Mesendoderm (in vitro differentiated cells): ENCODE measurements at regions not wholly inside any gene's neighbourhood (a gene's known extent, or its start where the extent isn't known, plus 50 kb on each side); places are given as distances from the start of the nearest gene placed in this dataset.

Experiments
- DNase-seq: peaks from one replicate; pipeline ENCODE4 v3.0.0; 2013
- H2AK5ac ChIP-seq: 2 replicates; pipeline ENCODE4 v1.6.1; 2013; ENCODE audit warnings: low read length, inconsistent platforms
- H2BK120ac ChIP-seq: 2 replicates; pipeline ENCODE4 v1.6.1; 2013; ENCODE audit warnings: low read depth, mild to moderate bottlenecking, low read length, moderate library complexity, mixed read lengths
- H2BK15ac ChIP-seq: replicated peaks from 2 replicates; pipeline ENCODE4 v1.6.1; 2013; ENCODE audit warnings: low read depth, mild to moderate bottlenecking, moderate library complexity
- H2BK5ac ChIP-seq: 2 replicates; pipeline ENCODE4 v1.6.1; 2013; ENCODE audit warnings: low read length, inconsistent platforms
- H3K18ac ChIP-seq: 2 replicates; pipeline ENCODE4 v1.6.1; 2013; ENCODE audit warnings: mild to moderate bottlenecking, low read length, mixed read lengths
- H3K23ac ChIP-seq: one replicate; pipeline ENCODE4 v1.6.1; 2013; ENCODE audit warnings: low read length
- H3K27ac ChIP-seq: 2 replicates; pipeline ENCODE4 v1.5.1; 2013; ENCODE audit warnings: low read depth, mild to moderate bottlenecking, inconsistent platforms, low read length, moderate library complexity
- H3K27me3 ChIP-seq: 2 replicates; pipeline ENCODE4 v1.6.1; 2013; ENCODE audit warnings: low read length, control low read depth, mild to moderate bottlenecking, inconsistent platforms; ENCODE audit not compliant: insufficient read depth, poor library complexity
- H3K36me3 ChIP-seq: 2 replicates; pipeline ENCODE4 v1.6.1; 2013; ENCODE audit warnings: low read length, inconsistent platforms; ENCODE audit not compliant: control insufficient read depth, insufficient read depth
- H3K4ac ChIP-seq: one replicate; pipeline ENCODE4 v1.6.1; 2013; ENCODE audit warnings: low read depth, mild to moderate bottlenecking, low read length, moderate library complexity
- H3K4me1 ChIP-seq: 2 replicates; pipeline ENCODE4 v1.6.1; 2013; ENCODE audit warnings: low read depth, low read length, inconsistent platforms; ENCODE audit not compliant: control insufficient read depth
- H3K4me2 ChIP-seq: 2 replicates; pipeline ENCODE4 v1.6.1; 2013; ENCODE audit warnings: low read length
- H3K4me3 ChIP-seq: 2 replicates; pipeline ENCODE4 v1.5.1; 2013; ENCODE audit warnings: mild to moderate bottlenecking, low read length
- H3K56ac ChIP-seq: one replicate; pipeline ENCODE4 v1.6.1; 2013; ENCODE audit warnings: low read length
- H3K79me1 ChIP-seq: 2 replicates; pipeline ENCODE4 v1.6.1; 2013; ENCODE audit warnings: low read length, inconsistent platforms
- H3K79me2 ChIP-seq: 2 replicates; pipeline ENCODE4 v1.6.1; 2013; ENCODE audit warnings: mild to moderate bottlenecking, low read length; ENCODE audit not compliant: control insufficient read depth, insufficient read depth
- H3K9ac ChIP-seq: 2 replicates; pipeline ENCODE4 v1.6.1; 2013; ENCODE audit warnings: low read length, inconsistent platforms
- H4K5ac ChIP-seq: one replicate; pipeline ENCODE4 v1.6.1; 2013; ENCODE audit warnings: low read length
- H4K8ac ChIP-seq: one replicate; pipeline ENCODE4 v1.6.1; 2013; ENCODE audit warnings: low read depth, mild to moderate bottlenecking, control low read depth, low read length, moderate library complexity
- WGBS: extraction: QIAGEN DNeasy Blood & Tissue Kit; methylation state at CpG from one replicate; pipeline ENCODE4 v1.1.7; 2013; ENCODE audit warnings: low lambda C conversion rate, missing lambda C conversion rate; ENCODE audit not compliant: insufficient coverage; ENCODE audit errors: extremely low coverage; 5-methylcytosine and 5-hydroxymethylcytosine counted together

- H3K4ac ChIP-seq = no peak overlapping the region
- no peak overlapping the region for H3K4me3 ChIP-seq
- no peaks in the 10 kb centered on the region for H3K36me3 ChIP-seq
- WGBS = no CpG with 5 or more reads among the region's 6 CpGs
- H3K56ac ChIP-seq = no peak overlapping the region
- H3K27me3 ChIP-seq = no peaks in the 10 kb centered on the region
- H2BK15ac ChIP-seq = no peak overlapping the region
- H3K9ac ChIP-seq = no peak overlapping the region
- H3K4me2 ChIP-seq = no peak overlapping the region
- no peak overlapping the region for H2BK120ac ChIP-seq
- H3K79me1 ChIP-seq = no peaks in the 10 kb centered on the region
- no peaks in the 10 kb centered on the region for H3K4me1 ChIP-seq
- H4K8ac ChIP-seq = no peak overlapping the region
- no peaks in the 10 kb centered on the region for H3K79me2 ChIP-seq
- no peak overlapping the region for H3K27ac ChIP-seq
- no peak overlapping the region for H3K18ac ChIP-seq
- H2AK5ac ChIP-seq = no peak overlapping the region
- DNase-seq = no peak
- H2BK5ac ChIP-seq = no peak overlapping the region
- no peak overlapping the region for H4K5ac ChIP-seq
- no peak overlapping the region for H3K23ac ChIP-seq
Measured at GRCh38 chr13:112137144-112137543, 70.2 kb downstream of the SOX1 start.

GRCh38 chr13:112140366-112140765, 73.4 kb downstream of the SOX1 start:
- H3K4me1 ChIP-seq = no peaks in the 10 kb centered on the region
- no peak overlapping the region for H4K5ac ChIP-seq
- H3K9ac ChIP-seq = no peak overlapping the region
- WGBS = no CpG with 5 or more reads among the region's 7 CpGs
- H3K27me3 ChIP-seq = no peaks in the 10 kb centered on the region
- H2BK120ac ChIP-seq = no peak overlapping the region
- no peak overlapping the region for H3K4me2 ChIP-seq
- H3K4ac ChIP-seq = no peak overlapping the region
- H4K8ac ChIP-seq = no peak overlapping the region
- no peaks in the 10 kb centered on the region for H3K79me1 ChIP-seq
- H3K79me2 ChIP-seq = no peaks in the 10 kb centered on the region
- no peak overlapping the region for H3K56ac ChIP-seq
- no peak overlapping the region for H2AK5ac ChIP-seq
- no peak overlapping the region for H2BK15ac ChIP-seq
- no peaks in the 10 kb centered on the region for H3K36me3 ChIP-seq
- no peak overlapping the region for H2BK5ac ChIP-seq
- no peak for DNase-seq
- H3K4me3 ChIP-seq = no peak overlapping the region
- H3K27ac ChIP-seq = no peak overlapping the region
- H3K18ac ChIP-seq = no peak overlapping the region
- H3K23ac ChIP-seq = no peak overlapping the region

GRCh38 chr13:112141643-112142400, 74.9 kb downstream of the SOX1 start:
- no peak overlapping the region for H2BK15ac ChIP-seq
- no peak overlapping the region for H2AK5ac ChIP-seq
- H3K4me2 ChIP-seq = no peak overlapping the region
- no peak overlapping the region for H3K4ac ChIP-seq
- H2BK5ac ChIP-seq = no peak overlapping the region
- no peaks in the 10 kb centered on the region for H3K79me1 ChIP-seq
- no peak overlapping the region for H4K5ac ChIP-seq
- H3K56ac ChIP-seq = no peak overlapping the region
- no CpG with 5 or more reads among the region's 11 CpGs for WGBS
- H4K8ac ChIP-seq = no peak overlapping the region
- H3K18ac ChIP-seq = no peak overlapping the region
- H3K23ac ChIP-seq = no peak overlapping the region
- H2BK120ac ChIP-seq = no peak overlapping the region
- no peak overlapping the region for H3K27ac ChIP-seq
- H3K27me3 ChIP-seq = no peaks in the 10 kb centered on the region
- no peaks in the 10 kb centered on the region for H3K36me3 ChIP-seq
- no peak overlapping the region for H3K9ac ChIP-seq
- H3K4me1 ChIP-seq = no peaks in the 10 kb centered on the region
- no peaks in the 10 kb centered on the region for H3K79me2 ChIP-seq
- no peak for DNase-seq
- no peak overlapping the region for H3K4me3 ChIP-seq

- Histone ChIP-seq H3K27me3 (no peaks in the 10 kb centered on the region), H3K4me1 (no peaks in the 10 kb centered on the region), H3K27ac (no peak overlapping the region), H4K5ac (no peak overlapping the region), H4K8ac (no peak overlapping the region), H3K4me3 (no peak overlapping the region), H3K4ac (no peak overlapping the region), H2AK5ac (no peak overlapping the region), H3K79me1 (no peaks in the 10 kb centered on the region), H3K18ac (no peak overlapping the region), H3K4me2 (no peak overlapping the region), H3K36me3 (no peaks in the 10 kb centered on the region), H2BK120ac (no peak overlapping the region), H2BK15ac (no peak overlapping the region), H2BK5ac (no peak overlapping the region), H3K23ac (no peak overlapping the region), H3K9ac (no peak overlapping the region), H3K79me2 (no peaks in the 10 kb centered on the region), H3K56ac (no peak overlapping the region)
- WGBS = no CpG with 5 or more reads among the region's 13 CpGs
- no peak for DNase-seq
Measured at GRCh38 chr13:112142401-112142930, 75.5 kb downstream of the SOX1 start.

- Histone ChIP-seq H3K27me3 (no peaks in the 10 kb centered on the region), H3K56ac (no peak overlapping the region)
- DNase-seq = no peak
Measured at GRCh38 chr13:112143046-112143752, 76.2 kb downstream of the SOX1 start.

More at GRCh38 chr13:112143046-112143752, 76.2 kb downstream of the SOX1 start:
- Histone ChIP-seq H3K18ac (no peak overlapping the region), H2BK120ac (no peak overlapping the region), H2BK5ac (no peak overlapping the region), H3K9ac (no peak overlapping the region), H3K79me1 (no peaks in the 10 kb centered on the region), H3K79me2 (no peaks in the 10 kb centered on the region), H2BK15ac (no peak overlapping the region), H2AK5ac (no peak overlapping the region), H3K36me3 (no peaks in the 10 kb centered on the region), H3K4me3 (no peak overlapping the region), H3K4ac (no peak overlapping the region), H4K5ac (no peak overlapping the region), H3K4me1 (no peaks in the 10 kb centered on the region), H4K8ac (no peak overlapping the region), H3K23ac (no peak overlapping the region), H3K27ac (no peak overlapping the region), H3K4me2 (no peak overlapping the region)
- WGBS = no CpG with 5 or more reads among the region's 15 CpGs
